ENCODE measurements at regions not wholly inside any gene's neighbourhood (a gene's known extent, or its start where the extent isn't known, plus 50 kb on each side); places are given as distances from the start of the nearest gene placed in this dataset.

- Histone ChIP-seq H3K9me3 (replicated peaks; ENCODE audit: insufficient read depth, low read length) (no peaks in the 10 kb centered on the region), H3K36me3 (replicated peaks; ENCODE audit: insufficient read depth, low read length) (no peaks in the 10 kb centered on the region), H3K4me1 (ENCODE audit: low read length) (no peaks in the 10 kb centered on the region), H3K9me2 (replicated peaks; ENCODE audit: insufficient read depth, low read length) (no peaks in the 10 kb centered on the region), H3K9ac (ENCODE audit: low read length) (no peak overlapping the region), H3K4me3 (ENCODE audit: low read length) (no peak overlapping the region), H3K27ac (ENCODE audit: low read length) (no peak overlapping the region), H3K79me2 (ENCODE audit: low read length) (no peaks in the 10 kb centered on the region), H3F3A (ENCODE audit: insufficient read depth, low read length) (no peaks in the 10 kb centered on the region), H4K20me1 (ENCODE audit: insufficient read depth, low read length) (no peaks in the 10 kb centered on the region), H2AFZ (ENCODE audit: low read length) (no peak overlapping the region), H3K4me2 (ENCODE audit: low read depth, low read length) (no peak overlapping the region), H3K27me3 (replicated peaks; ENCODE audit: insufficient read depth, low read length) (no peaks in the 10 kb centered on the region)
- TF ChIP-seq EZH2 (optimal IDR thresholded peaks at IDR 0.05; ENCODE audit: low read depth, low read length) (no peak), CTCF (IDR thresholded peaks at IDR 0.05; ENCODE audit: low read length) (peak; percentile 66)
- peak; percentile 43 for DNase-seq
These were observed 63.5 kb upstream of the ARHGAP36 start for GRCh38 chrX:130994671-130995070.

- no peaks in the 10 kb centered on the region for H3K9me3 ChIP-seq (replicated peaks; ENCODE audit: insufficient read depth, low read length)
- no peaks in the 10 kb centered on the region for H4K20me1 ChIP-seq (ENCODE audit: insufficient read depth, low read length)
- H3K4me1 ChIP-seq (ENCODE audit: low read length), result no peaks in the 10 kb centered on the region
- H3K27ac ChIP-seq (ENCODE audit: low read length), result no peak overlapping the region
- H3K4me2 ChIP-seq (ENCODE audit: low read depth, low read length), result no peak overlapping the region
- no peaks in the 10 kb centered on the region for H3F3A ChIP-seq (ENCODE audit: insufficient read depth, low read length)
- H3K9ac ChIP-seq (ENCODE audit: low read length), result no peak overlapping the region
- H2AFZ ChIP-seq (ENCODE audit: low read length), result no peak overlapping the region
- H3K9me2 ChIP-seq (replicated peaks; ENCODE audit: insufficient read depth, low read length), result no peaks in the 10 kb centered on the region
- DNase-seq, result no peak
- no peaks in the 10 kb centered on the region for H3K27me3 ChIP-seq (replicated peaks; ENCODE audit: insufficient read depth, low read length)
- no peaks in the 10 kb centered on the region for H3K36me3 ChIP-seq (replicated peaks; ENCODE audit: insufficient read depth, low read length)
- H3K4me3 ChIP-seq (ENCODE audit: low read length), result no peak overlapping the region
- no peaks in the 10 kb centered on the region for H3K79me2 ChIP-seq (ENCODE audit: low read length)
- TF ChIP-seq EZH2phosphoT487 (IDR thresholded peaks at IDR 0.05; ENCODE audit: low read length) (no peak), CTCF (IDR thresholded peaks at IDR 0.05; ENCODE audit: low read length) (no peak), EZH2 (optimal IDR thresholded peaks at IDR 0.05; ENCODE audit: low read depth, low read length) (no peak)
These were observed 62.7 kb upstream of the ARHGAP36 start for GRCh38 chrX:130995439-130995838.

- H3K9ac ChIP-seq (ENCODE audit: low read length), result no peak overlapping the region
- H3K4me3 ChIP-seq (ENCODE audit: low read length), result no peak overlapping the region
- no peak for TF ChIP-seq CTCF (IDR thresholded peaks at IDR 0.05; ENCODE audit: low read length)
- TF ChIP-seq EZH2phosphoT487 (IDR thresholded peaks at IDR 0.05; ENCODE audit: low read length), result no peak
- TF ChIP-seq EZH2 (optimal IDR thresholded peaks at IDR 0.05; ENCODE audit: low read depth, low read length), result no peak
- DNase-seq, result no peak
- H3K9me3 ChIP-seq (replicated peaks; ENCODE audit: insufficient read depth, low read length), result no peaks in the 10 kb centered on the region
- H4K20me1 ChIP-seq (ENCODE audit: insufficient read depth, low read length), result no peaks in the 10 kb centered on the region
- H3F3A ChIP-seq (ENCODE audit: insufficient read depth, low read length), result no peaks in the 10 kb centered on the region
- H3K27ac ChIP-seq (ENCODE audit: low read length), result no peak overlapping the region
- no peaks in the 10 kb centered on the region for H3K27me3 ChIP-seq (replicated peaks; ENCODE audit: insufficient read depth, low read length)
- H3K9me2 ChIP-seq (replicated peaks; ENCODE audit: insufficient read depth, low read length), result no peaks in the 10 kb centered on the region
- H3K36me3 ChIP-seq (replicated peaks; ENCODE audit: insufficient read depth, low read length), result no peaks in the 10 kb centered on the region
- no peak overlapping the region for H3K4me2 ChIP-seq (ENCODE audit: low read depth, low read length)
- no peak overlapping the region for H2AFZ ChIP-seq (ENCODE audit: low read length)
- no peaks in the 10 kb centered on the region for H3K4me1 ChIP-seq (ENCODE audit: low read length)
- H3K79me2 ChIP-seq (ENCODE audit: low read length), result no peaks in the 10 kb centered on the region
These were observed 60.8 kb upstream of the ARHGAP36 start for GRCh38 chrX:130997314-130997713.

All from MM.1S (cell line).